Mesendoderm (in vitro differentiated cells): ENCODE measurements at regions not wholly inside any gene's neighbourhood (a gene's known extent, or its start where the extent isn't known, plus 50 kb on each side); places are given as distances from the start of the nearest gene placed in this dataset.

ENCODE experiments used
- DNase-seq: peaks from one replicate; pipeline ENCODE4 v3.0.0; 2013
- H2AK5ac ChIP-seq: 2 replicates; pipeline ENCODE4 v1.6.1; 2013; ENCODE audit warnings: low read length, inconsistent platforms
- H2BK120ac ChIP-seq: 2 replicates; pipeline ENCODE4 v1.6.1; 2013; ENCODE audit warnings: low read depth, mild to moderate bottlenecking, low read length, moderate library complexity, mixed read lengths
- H2BK15ac ChIP-seq: replicated peaks from 2 replicates; pipeline ENCODE4 v1.6.1; 2013; ENCODE audit warnings: low read depth, mild to moderate bottlenecking, moderate library complexity
- H2BK5ac ChIP-seq: 2 replicates; pipeline ENCODE4 v1.6.1; 2013; ENCODE audit warnings: low read length, inconsistent platforms
- H3K18ac ChIP-seq: 2 replicates; pipeline ENCODE4 v1.6.1; 2013; ENCODE audit warnings: mild to moderate bottlenecking, low read length, mixed read lengths
- H3K23ac ChIP-seq: one replicate; pipeline ENCODE4 v1.6.1; 2013; ENCODE audit warnings: low read length
- H3K27ac ChIP-seq: 2 replicates; pipeline ENCODE4 v1.5.1; 2013; ENCODE audit warnings: low read depth, mild to moderate bottlenecking, inconsistent platforms, low read length, moderate library complexity
- H3K27me3 ChIP-seq: 2 replicates; pipeline ENCODE4 v1.6.1; 2013; ENCODE audit warnings: low read length, control low read depth, mild to moderate bottlenecking, inconsistent platforms; ENCODE audit not compliant: insufficient read depth, poor library complexity
- H3K36me3 ChIP-seq: 2 replicates; pipeline ENCODE4 v1.6.1; 2013; ENCODE audit warnings: low read length, inconsistent platforms; ENCODE audit not compliant: control insufficient read depth, insufficient read depth
- H3K4ac ChIP-seq: one replicate; pipeline ENCODE4 v1.6.1; 2013; ENCODE audit warnings: low read depth, mild to moderate bottlenecking, low read length, moderate library complexity
- H3K4me1 ChIP-seq: 2 replicates; pipeline ENCODE4 v1.6.1; 2013; ENCODE audit warnings: low read depth, low read length, inconsistent platforms; ENCODE audit not compliant: control insufficient read depth
- H3K4me2 ChIP-seq: 2 replicates; pipeline ENCODE4 v1.6.1; 2013; ENCODE audit warnings: low read length
- H3K4me3 ChIP-seq: 2 replicates; pipeline ENCODE4 v1.5.1; 2013; ENCODE audit warnings: mild to moderate bottlenecking, low read length
- H3K56ac ChIP-seq: one replicate; pipeline ENCODE4 v1.6.1; 2013; ENCODE audit warnings: low read length
- H3K79me1 ChIP-seq: 2 replicates; pipeline ENCODE4 v1.6.1; 2013; ENCODE audit warnings: low read length, inconsistent platforms
- H3K79me2 ChIP-seq: 2 replicates; pipeline ENCODE4 v1.6.1; 2013; ENCODE audit warnings: mild to moderate bottlenecking, low read length; ENCODE audit not compliant: control insufficient read depth, insufficient read depth
- H3K9ac ChIP-seq: 2 replicates; pipeline ENCODE4 v1.6.1; 2013; ENCODE audit warnings: low read length, inconsistent platforms
- H4K5ac ChIP-seq: one replicate; pipeline ENCODE4 v1.6.1; 2013; ENCODE audit warnings: low read length
- H4K8ac ChIP-seq: one replicate; pipeline ENCODE4 v1.6.1; 2013; ENCODE audit warnings: low read depth, mild to moderate bottlenecking, control low read depth, low read length, moderate library complexity
- WGBS: extraction: QIAGEN DNeasy Blood & Tissue Kit; methylation state at CpG from one replicate; pipeline ENCODE4 v1.1.7; 2013; ENCODE audit warnings: low lambda C conversion rate, missing lambda C conversion rate; ENCODE audit not compliant: insufficient coverage; ENCODE audit errors: extremely low coverage; 5-methylcytosine and 5-hydroxymethylcytosine counted together

GRCh38 chr1:218813237-218813636 lies 360.4 kb upstream of the LYPLAL1 start:
- no CpG with 5 or more reads among the region's 1 CpG for WGBS

DNA sequence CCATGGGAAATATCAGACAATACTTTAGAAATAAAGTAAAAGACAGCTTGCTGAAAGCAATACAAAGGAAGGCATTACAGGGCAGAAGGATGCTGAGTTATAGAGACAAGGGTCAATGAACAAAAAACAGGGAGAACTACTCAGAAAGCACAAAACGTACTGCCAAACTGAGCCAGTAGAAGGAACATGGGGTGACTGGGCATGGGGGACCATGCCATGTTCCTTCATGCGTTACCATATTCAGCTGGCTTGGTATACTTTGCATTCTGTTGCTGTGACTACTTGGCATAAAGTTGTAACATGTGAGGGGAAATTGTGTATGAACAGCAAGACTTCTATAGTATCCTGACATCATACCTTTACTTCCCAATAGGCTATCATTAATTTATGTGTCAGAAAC lies 358.6 kb upstream of the LYPLAL1 start:
- Histone ChIP-seq H2BK15ac (no peak overlapping the region), H3K23ac (no peak overlapping the region), H3K9ac (no peak overlapping the region), H3K4me3 (no peak overlapping the region), H3K27me3 (no peaks in the 10 kb centered on the region), H3K36me3 (no peaks in the 10 kb centered on the region), H3K79me1 (no peaks in the 10 kb centered on the region), H3K27ac (no peak overlapping the region), H2BK5ac (no peak overlapping the region), H3K4me1 (no peaks in the 10 kb centered on the region), H3K79me2 (no peaks in the 10 kb centered on the region), H2BK120ac (no peak overlapping the region), H3K4ac (no peak overlapping the region), H4K5ac (no peak overlapping the region), H2AK5ac (no peak overlapping the region), H3K4me2 (no peak overlapping the region), H4K8ac (no peak overlapping the region), H3K56ac (no peak overlapping the region), H3K18ac (no peak overlapping the region)
- DNase-seq: no peak
- no CpG with 5 or more reads among the region's 2 CpGs for WGBS

More at GRCh38 chr1:218813237-218813636, 360.4 kb upstream of the LYPLAL1 start:
- Histone ChIP-seq H3K79me1 (no peaks in the 10 kb centered on the region), H2AK5ac (no peak overlapping the region), H3K9ac (no peak overlapping the region), H3K4me1 (no peaks in the 10 kb centered on the region), H4K5ac (no peak overlapping the region), H3K4ac (no peak overlapping the region), H2BK120ac (no peak overlapping the region), H2BK5ac (no peak overlapping the region), H3K18ac (no peak overlapping the region), H3K4me2 (no peak overlapping the region), H3K23ac (no peak overlapping the region), H3K4me3 (no peak overlapping the region), H3K27ac (no peak overlapping the region), H3K56ac (no peak overlapping the region), H3K79me2 (no peaks in the 10 kb centered on the region), H3K36me3 (no peaks in the 10 kb centered on the region), H2BK15ac (no peak overlapping the region), H3K27me3 (no peaks in the 10 kb centered on the region), H4K8ac (no peak overlapping the region)
- no peak for DNase-seq

DNA sequence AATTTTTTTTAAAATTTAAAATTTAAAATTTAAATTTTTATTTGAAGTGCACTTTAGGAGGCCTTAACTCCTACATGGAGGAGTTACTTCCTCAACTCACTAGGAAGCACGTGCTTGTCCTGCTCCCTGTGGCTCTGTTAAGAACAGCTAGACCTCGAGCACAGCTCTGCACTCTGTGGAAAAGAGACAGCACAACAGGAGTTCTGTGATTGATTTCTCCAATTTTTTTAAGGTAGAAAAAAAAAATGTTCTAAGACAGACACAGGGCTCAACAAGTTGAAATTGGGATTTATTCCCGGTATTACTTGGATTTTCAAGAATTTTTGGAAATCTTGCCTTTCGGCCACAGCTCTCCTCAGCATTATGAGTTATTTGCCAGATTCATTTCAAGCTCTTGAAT lies 356.6 kb upstream of the LYPLAL1 start:
- H3K23ac ChIP-seq: no peak overlapping the region
- H3K27me3 ChIP-seq: no peaks in the 10 kb centered on the region
- no peak overlapping the region for H2BK5ac ChIP-seq
- H2AK5ac ChIP-seq: no peak overlapping the region
- H3K56ac ChIP-seq: no peak overlapping the region
- no peak overlapping the region for H3K27ac ChIP-seq
- H2BK120ac ChIP-seq: no peak overlapping the region
- no peak overlapping the region for H2BK15ac ChIP-seq
- H3K18ac ChIP-seq: no peak overlapping the region
- peak; percentile 22 for DNase-seq
- no peak overlapping the region for H3K4me3 ChIP-seq
- no peak overlapping the region for H3K9ac ChIP-seq
- WGBS: no CpG with 5 or more reads among the region's 4 CpGs
- no peaks in the 10 kb centered on the region for H3K36me3 ChIP-seq
- no peak overlapping the region for H3K4ac ChIP-seq
- no peaks in the 10 kb centered on the region for H3K4me1 ChIP-seq
- no peaks in the 10 kb centered on the region for H3K79me2 ChIP-seq
- no peaks in the 10 kb centered on the region for H3K79me1 ChIP-seq
- no peak overlapping the region for H4K5ac ChIP-seq
- no peak overlapping the region for H3K4me2 ChIP-seq
- no peak overlapping the region for H4K8ac ChIP-seq

DNA sequence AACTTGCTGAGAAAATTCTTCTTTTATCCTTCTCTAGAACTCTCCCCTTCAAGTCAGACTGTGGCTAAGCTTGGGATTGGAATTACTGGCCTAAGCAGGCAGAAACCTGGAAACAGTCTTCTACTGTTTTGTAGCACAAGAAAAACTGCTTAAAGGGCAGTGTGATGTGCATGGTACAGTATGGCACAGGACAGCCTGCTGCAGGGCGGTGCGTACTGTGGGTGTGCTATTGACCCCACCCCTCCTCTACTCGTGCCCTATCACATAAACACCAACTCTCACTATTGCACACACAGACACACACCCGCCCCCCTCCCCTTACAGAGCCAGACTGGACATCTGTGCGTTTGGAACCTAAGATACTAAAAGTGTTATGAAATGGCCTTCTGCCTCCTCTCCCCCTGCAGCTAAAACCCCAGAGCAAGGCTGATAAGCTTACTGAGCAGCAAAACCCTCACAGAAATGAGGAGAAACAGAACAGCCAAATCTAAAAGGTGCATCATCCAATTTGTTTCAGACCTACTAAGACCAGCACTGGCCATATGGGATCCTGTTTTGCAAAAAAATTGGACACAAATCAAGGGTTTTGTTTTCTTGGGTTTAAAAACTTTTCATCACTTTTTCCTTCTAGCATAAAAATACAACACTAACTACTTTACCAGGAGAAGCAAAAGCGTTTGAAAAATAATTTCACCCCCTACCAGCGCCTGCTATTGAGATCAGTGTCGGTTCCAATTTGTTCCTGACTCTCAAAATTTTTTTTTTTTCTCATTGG lies 355.8 kb upstream of the LYPLAL1 start:
- no CpG with 5 or more reads among the region's 8 CpGs for WGBS
- no peaks in the 10 kb centered on the region for H3K27me3 ChIP-seq
- H2BK120ac ChIP-seq: no peak overlapping the region
- no peaks in the 10 kb centered on the region for H3K36me3 ChIP-seq
- no peak overlapping the region for H3K9ac ChIP-seq
- H2BK5ac ChIP-seq: no peak overlapping the region
- no peak overlapping the region for H4K5ac ChIP-seq
- no peak overlapping the region for H2BK15ac ChIP-seq
- no peaks in the 10 kb centered on the region for H3K79me1 ChIP-seq
- no peak overlapping the region for H3K4ac ChIP-seq
- H2AK5ac ChIP-seq: no peak overlapping the region
- H3K56ac ChIP-seq: no peak overlapping the region
- no peak overlapping the region for H3K18ac ChIP-seq
- no peak overlapping the region for H3K23ac ChIP-seq
- DNase-seq: no peak
- no peak overlapping the region for H3K4me3 ChIP-seq
- no peak overlapping the region for H4K8ac ChIP-seq
- no peak overlapping the region for H3K4me2 ChIP-seq
- no peaks in the 10 kb centered on the region for H3K79me2 ChIP-seq
- no peak overlapping the region for H3K27ac ChIP-seq
- no peaks in the 10 kb centered on the region for H3K4me1 ChIP-seq

DNA sequence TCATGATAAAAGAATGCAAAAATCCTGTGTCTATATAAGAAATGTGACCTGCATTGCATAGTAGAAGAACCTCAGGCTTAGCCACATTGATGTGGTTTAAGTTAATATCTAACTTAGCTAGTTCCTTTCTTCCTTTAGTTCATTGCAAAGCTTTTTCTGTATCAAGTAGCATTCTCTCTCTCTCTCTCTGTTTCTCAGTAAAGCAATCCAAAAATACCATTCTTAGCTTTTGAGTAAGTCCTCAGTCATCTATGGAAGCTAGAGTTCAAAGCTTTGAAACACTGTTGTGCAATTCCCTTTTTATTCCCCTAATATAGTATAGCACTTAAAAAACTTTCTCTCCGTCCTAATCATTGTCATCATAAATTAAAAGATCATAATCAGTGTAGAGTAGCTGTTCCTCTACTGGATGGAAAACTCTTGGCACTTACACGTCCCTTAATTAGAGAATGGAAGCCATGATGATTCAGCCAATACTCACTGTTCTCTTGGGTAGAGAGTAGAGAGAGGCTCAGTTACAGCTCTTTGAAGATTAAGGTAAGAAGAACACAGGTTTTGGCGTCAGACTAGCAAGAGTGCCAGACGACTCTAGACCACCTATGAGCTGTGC lies 350.3 kb upstream of the LYPLAL1 start:
- H3K27me3 ChIP-seq: no peaks in the 10 kb centered on the region
- DNase-seq: peak; percentile 7
- no peak overlapping the region for H3K27ac ChIP-seq
- no peak overlapping the region for H2AK5ac ChIP-seq
- H2BK5ac ChIP-seq: no peak overlapping the region
- H3K4me3 ChIP-seq: no peak overlapping the region
- no peak overlapping the region for H3K4me2 ChIP-seq
- no peak overlapping the region for H3K9ac ChIP-seq
- no peak overlapping the region for H3K23ac ChIP-seq
- H3K4ac ChIP-seq: no peak overlapping the region
- no peaks in the 10 kb centered on the region for H3K4me1 ChIP-seq
- no peak overlapping the region for H3K56ac ChIP-seq
- no peak overlapping the region for H2BK15ac ChIP-seq
- H3K79me2 ChIP-seq: no peaks in the 10 kb centered on the region
- WGBS: no CpG with 5 or more reads among the region's 4 CpGs
- no peak overlapping the region for H4K5ac ChIP-seq
- H3K18ac ChIP-seq: no peak overlapping the region
- no peak overlapping the region for H2BK120ac ChIP-seq
- no peaks in the 10 kb centered on the region for H3K79me1 ChIP-seq
- H4K8ac ChIP-seq: no peak overlapping the region
- H3K36me3 ChIP-seq: no peaks in the 10 kb centered on the region

DNA sequence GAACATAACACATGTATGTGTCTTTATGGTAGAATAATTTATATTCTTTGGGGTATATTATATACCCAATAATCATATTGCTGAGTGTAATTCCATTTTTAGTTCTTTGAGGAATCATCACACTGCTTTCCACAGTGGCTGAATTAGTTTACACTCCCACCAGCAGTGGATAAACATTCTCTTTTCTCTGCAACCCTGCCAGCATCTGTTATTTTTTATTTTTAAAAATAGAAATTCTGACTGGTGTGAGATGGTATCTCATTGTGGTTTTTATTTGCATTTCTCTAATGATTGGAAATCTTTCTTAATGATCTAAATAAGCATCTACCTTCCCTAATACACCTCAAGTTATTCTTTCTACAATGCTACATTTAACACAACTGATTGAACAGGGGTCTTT lies 346.2 kb upstream of the LYPLAL1 start:
- Histone ChIP-seq H2BK15ac (no peak overlapping the region), H4K5ac (no peak overlapping the region), H3K9ac (no peak overlapping the region), H3K18ac (no peak overlapping the region), H3K4me2 (no peak overlapping the region), H3K56ac (no peak overlapping the region), H2BK5ac (no peak overlapping the region), H3K4me3 (no peak overlapping the region), H4K8ac (no peak overlapping the region), H3K79me1 (no peaks in the 10 kb centered on the region), H3K27me3 (no peaks in the 10 kb centered on the region), H2BK120ac (no peak overlapping the region), H3K27ac (no peak overlapping the region), H3K36me3 (no peaks in the 10 kb centered on the region), H3K4me1 (no peaks in the 10 kb centered on the region), H3K23ac (no peak overlapping the region), H3K4ac (no peak overlapping the region), H3K79me2 (no peaks in the 10 kb centered on the region), H2AK5ac (no peak overlapping the region)
- DNase-seq: no peak
